ENCODE measurements at regions not wholly inside any gene's neighbourhood (a gene's known extent, or its start where the extent isn't known, plus 50 kb on each side); places are given as distances from the start of the nearest gene placed in this dataset.

DNA sequence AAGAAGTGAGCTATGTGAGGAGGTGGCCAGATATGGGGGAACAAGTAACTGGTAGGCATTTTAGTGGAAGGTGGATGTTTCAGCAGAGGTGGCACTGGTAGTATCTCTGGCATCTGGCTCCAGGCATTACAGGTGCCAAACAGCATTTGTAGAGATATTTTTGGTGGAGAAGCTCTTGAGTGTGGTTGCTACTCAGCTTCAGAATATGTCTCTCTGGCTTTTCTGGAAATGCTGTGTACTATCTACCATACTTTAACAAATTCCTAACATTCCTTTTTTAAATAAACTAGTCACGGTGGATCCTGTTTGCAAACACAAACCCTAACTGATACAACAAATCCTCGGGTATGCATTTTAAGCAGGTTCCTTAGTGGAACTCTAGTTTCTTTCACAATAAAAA lies 128.0 kb downstream of the BARX2 start:
- peak overlapping the region; percentile 35 for H3K27ac Mint-ChIP-seq
- H3K27me3 Mint-ChIP-seq = no peaks in the 10 kb centered on the region
- no peaks in the 10 kb centered on the region for H3K4me1 Mint-ChIP-seq (ENCODE audit: unreplicated experiment)
- H3K4me3 Mint-ChIP-seq = no peak overlapping the region
- no peaks in the 10 kb centered on the region for H3K36me3 Mint-ChIP-seq
- TF ChIP-seq, protein P1, sequence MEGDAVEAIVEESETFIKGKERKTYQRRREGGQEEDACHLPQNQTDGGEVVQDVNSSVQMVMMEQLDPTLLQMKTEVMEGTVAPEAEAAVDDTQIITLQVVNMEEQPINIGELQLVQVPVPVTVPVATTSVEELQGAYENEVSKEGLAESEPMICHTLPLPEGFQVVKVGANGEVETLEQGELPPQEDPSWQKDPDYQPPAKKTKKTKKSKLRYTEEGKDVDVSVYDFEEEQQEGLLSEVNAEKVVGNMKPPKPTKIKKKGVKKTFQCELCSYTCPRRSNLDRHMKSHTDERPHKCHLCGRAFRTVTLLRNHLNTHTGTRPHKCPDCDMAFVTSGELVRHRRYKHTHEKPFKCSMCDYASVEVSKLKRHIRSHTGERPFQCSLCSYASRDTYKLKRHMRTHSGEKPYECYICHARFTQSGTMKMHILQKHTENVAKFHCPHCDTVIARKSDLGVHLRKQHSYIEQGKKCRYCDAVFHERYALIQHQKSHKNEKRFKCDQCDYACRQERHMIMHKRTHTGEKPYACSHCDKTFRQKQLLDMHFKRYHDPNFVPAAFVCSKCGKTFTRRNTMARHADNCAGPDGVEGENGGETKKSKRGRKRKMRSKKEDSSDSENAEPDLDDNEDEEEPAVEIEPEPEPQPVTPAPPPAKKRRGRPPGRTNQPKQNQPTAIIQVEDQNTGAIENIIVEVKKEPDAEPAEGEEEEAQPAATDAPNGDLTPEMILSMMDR (conservative IDR thresholded peaks at IDR 0.05) = no peak
- H3K9me3 Mint-ChIP-seq = peaks cover 9% of the 10 kb centered on the region
- no peak for DNase-seq (ENCODE audit: extremely low spot score, unreplicated experiment)

DNA sequence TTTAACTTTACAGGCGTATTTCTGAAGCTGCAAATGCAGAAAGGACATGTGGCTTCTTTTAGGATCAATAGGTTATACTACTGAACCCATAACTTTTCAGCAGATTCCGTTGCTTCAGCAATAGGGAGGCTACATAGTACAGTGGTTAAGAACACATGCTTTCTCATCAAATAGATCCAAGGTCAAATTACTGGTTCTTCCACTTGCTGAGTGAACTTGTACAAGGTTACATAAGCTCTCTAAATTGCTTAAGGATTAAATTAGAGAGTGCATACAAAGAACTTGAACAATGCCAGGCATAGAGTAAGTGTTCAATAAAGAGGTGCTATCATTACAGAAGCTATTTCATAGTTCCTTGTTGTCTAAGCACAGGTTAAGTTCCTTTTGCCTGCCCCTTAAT lies 129.6 kb downstream of the BARX2 start:
- peaks cover 9% of the 10 kb centered on the region for H3K9me3 Mint-ChIP-seq
- no peaks in the 10 kb centered on the region for H3K36me3 Mint-ChIP-seq
- TF ChIP-seq, protein P1 (conservative IDR thresholded peaks at IDR 0.05) = no peak
- H3K4me1 Mint-ChIP-seq (ENCODE audit: unreplicated experiment) = no peaks in the 10 kb centered on the region
- H3K27me3 Mint-ChIP-seq = no peaks in the 10 kb centered on the region
- no peak overlapping the region for H3K4me3 Mint-ChIP-seq
- DNase-seq (ENCODE audit: extremely low spot score, unreplicated experiment) = no peak
- peak overlapping the region; percentile 68 for H3K27ac Mint-ChIP-seq

- no peaks in the 10 kb centered on the region for H3K36me3 Mint-ChIP-seq
- H3K4me3 Mint-ChIP-seq = no peak overlapping the region
- DNase-seq (ENCODE audit: extremely low spot score, unreplicated experiment) = no peak
- TF ChIP-seq, protein P1 (conservative IDR thresholded peaks at IDR 0.05) = no peak
- no peaks in the 10 kb centered on the region for H3K4me1 Mint-ChIP-seq (ENCODE audit: unreplicated experiment)
- H3K9me3 Mint-ChIP-seq = peaks cover 12% of the 10 kb centered on the region
- no peak overlapping the region for H3K27ac Mint-ChIP-seq
- H3K27me3 Mint-ChIP-seq = no peaks in the 10 kb centered on the region
These were observed 132.5 kb downstream of the BARX2 start for GRCh38 chr11:129508163-129508562.

DNA sequence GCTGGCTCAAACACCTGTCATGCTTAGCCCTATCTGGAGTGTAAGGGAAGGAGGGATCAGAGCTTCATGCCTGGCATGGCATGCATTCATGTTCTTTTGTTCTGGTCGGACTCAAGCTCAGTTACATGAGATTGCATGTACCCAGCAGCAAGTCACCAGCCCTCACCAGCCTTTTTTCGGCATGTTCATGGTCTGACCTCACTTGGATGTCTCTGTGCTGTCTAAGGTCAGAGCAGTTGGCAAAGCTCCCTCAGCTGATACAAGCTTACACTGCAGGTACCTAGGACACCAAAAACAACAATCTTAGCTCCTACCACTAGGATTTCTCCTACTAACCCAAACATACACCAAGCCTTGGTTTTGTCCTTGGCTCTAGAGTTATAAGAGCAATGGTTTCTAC lies 152.6 kb downstream of the BARX2 start:
- Mint-ChIP-seq H3K4me3 (no peak overlapping the region), H3K9me3 (no peaks in the 10 kb centered on the region), H3K27me3 (no peaks in the 10 kb centered on the region), H3K4me1 (ENCODE audit: unreplicated experiment) (no peaks in the 10 kb centered on the region), H3K27ac (no peak overlapping the region), H3K36me3 (no peaks in the 10 kb centered on the region)
- no peak for DNase-seq (ENCODE audit: extremely low spot score, unreplicated experiment)
- TF ChIP-seq, protein P1 (conservative IDR thresholded peaks at IDR 0.05) = no peak

DNA sequence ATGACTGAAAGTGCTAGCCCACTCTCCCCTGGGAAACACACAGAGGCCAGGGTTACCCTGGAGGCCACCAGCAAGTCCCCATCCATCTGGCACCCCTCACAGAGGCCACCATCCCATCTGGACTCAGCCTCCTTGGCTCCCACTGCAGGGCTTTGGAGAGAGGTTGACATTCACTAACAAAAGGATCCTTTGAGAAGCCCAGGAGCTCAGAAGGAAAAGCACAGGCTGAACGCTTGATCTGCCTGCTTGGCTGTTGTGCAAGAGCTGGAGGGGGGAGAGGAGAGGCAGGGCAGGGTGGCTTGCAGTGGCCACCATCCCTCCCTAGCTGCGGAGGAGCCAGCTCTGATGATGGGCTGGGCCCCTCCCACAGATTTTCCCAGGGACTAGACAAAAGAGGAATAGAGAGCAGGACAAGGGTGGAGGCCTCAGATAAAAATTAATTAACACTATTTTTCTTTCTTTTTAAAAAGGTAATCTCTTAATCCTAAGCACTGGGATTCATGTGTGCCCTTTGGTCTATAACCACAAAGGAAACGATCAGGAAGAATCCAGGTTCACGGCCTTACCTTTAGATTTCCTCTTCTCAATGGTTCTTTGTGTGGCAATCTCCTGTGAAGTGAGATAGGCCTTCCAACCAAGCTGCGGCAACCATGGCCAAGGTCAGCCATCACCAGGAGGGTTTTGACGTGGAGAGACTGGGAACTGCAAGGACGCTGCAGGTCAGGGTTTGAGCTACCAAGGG lies 154.7 kb downstream of the BARX2 start:
- no peaks in the 10 kb centered on the region for H3K36me3 Mint-ChIP-seq
- no peak for DNase-seq (ENCODE audit: extremely low spot score, unreplicated experiment)
- no peak overlapping the region for H3K27ac Mint-ChIP-seq
- H3K9me3 Mint-ChIP-seq = peaks cover 7% of the 10 kb centered on the region
- no peaks in the 10 kb centered on the region for H3K27me3 Mint-ChIP-seq
- TF ChIP-seq, protein P1 (conservative IDR thresholded peaks at IDR 0.05) = no peak
- H3K4me3 Mint-ChIP-seq = no peak overlapping the region
- H3K4me1 Mint-ChIP-seq (ENCODE audit: unreplicated experiment) = no peaks in the 10 kb centered on the region
